ENCODE measurements at regions not wholly inside any gene's neighbourhood (a gene's known extent, or its start where the extent isn't known, plus 50 kb on each side); places are given as distances from the start of the nearest gene placed in this dataset.

DNA sequence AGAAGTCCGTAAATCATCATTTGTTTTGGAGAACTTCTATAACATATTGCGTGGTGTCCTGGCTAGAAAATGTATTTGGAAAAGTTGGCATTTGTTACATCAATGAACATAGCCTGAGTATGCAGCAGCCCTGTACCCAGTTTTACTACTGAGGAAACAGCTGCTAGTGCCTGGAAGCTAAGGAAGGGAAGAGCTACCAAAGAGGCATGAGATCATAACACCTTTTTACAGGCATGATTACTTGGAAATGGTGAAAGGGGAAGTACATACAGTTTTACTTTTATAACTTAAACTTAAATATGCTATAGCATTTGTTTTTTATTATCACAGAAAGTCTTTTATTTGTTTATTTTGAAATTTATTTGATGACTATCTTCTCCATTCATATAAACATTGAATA lies 128.4 kb upstream of the MC4R start:
- Histone ChIP-seq H3K4me1 (ENCODE audit: control insufficient read depth in 1 of 2, insufficient read depth in 2 of 2, low read length in 2 of 2) (no peaks in the 10 kb centered on the region), H3K9me3 (ENCODE audit: control insufficient read depth in 1 of 2, low read length in 2 of 2) (no peaks in the 10 kb centered on the region), H3K27ac (ENCODE audit: low read depth, low read length) (no peak overlapping the region), H3K27me3 (ENCODE audit: control insufficient read depth in 1 of 2, insufficient read depth in 2 of 2, low read length in 2 of 2) (no peaks in the 10 kb centered on the region), H3K4me3 (ENCODE audit: low read depth in 1 of 2, low read length in 2 of 2) (no peak overlapping the region), H3K36me3 (ENCODE audit: control insufficient read depth in 1 of 2, insufficient read depth in 2 of 2, low read length in 2 of 2) (no peaks in the 10 kb centered on the region), H3K9ac (ENCODE audit: low read depth in 1 of 2, low read length in 2 of 2) (no peak overlapping the region)

DNA sequence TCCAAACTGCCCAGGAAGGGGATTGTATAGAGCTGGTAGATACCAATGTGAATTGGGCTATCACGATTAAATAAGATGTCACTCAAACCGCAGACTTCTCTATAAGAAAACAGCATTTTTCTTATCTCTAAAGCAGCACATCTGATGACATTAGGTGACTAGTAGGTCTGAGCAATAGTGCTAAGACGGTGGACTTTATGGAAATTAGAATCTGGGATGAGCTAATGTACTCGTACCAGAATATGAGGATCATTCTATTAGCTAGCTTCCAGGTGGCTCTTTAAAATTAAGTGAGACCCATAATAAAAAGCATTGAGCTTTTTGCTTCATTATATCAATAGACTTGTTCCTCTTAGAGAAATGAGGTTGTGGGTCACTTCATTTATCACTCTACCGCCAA lies 130.0 kb upstream of the MC4R start:
- no peaks in the 10 kb centered on the region for H3K9me3 ChIP-seq (ENCODE audit: control insufficient read depth in 1 of 2, low read length in 2 of 2)
- H3K9ac ChIP-seq (ENCODE audit: low read depth in 1 of 2, low read length in 2 of 2): no peak overlapping the region
- H3K27ac ChIP-seq (ENCODE audit: low read depth, low read length): no peak overlapping the region
- no peaks in the 10 kb centered on the region for H3K4me1 ChIP-seq (ENCODE audit: control insufficient read depth in 1 of 2, insufficient read depth in 2 of 2, low read length in 2 of 2)
- no peaks in the 10 kb centered on the region for H3K27me3 ChIP-seq (ENCODE audit: control insufficient read depth in 1 of 2, insufficient read depth in 2 of 2, low read length in 2 of 2)
- H3K36me3 ChIP-seq (ENCODE audit: control insufficient read depth in 1 of 2, insufficient read depth in 2 of 2, low read length in 2 of 2): no peaks in the 10 kb centered on the region
- H3K4me3 ChIP-seq (ENCODE audit: low read depth in 1 of 2, low read length in 2 of 2): no peak overlapping the region

DNA sequence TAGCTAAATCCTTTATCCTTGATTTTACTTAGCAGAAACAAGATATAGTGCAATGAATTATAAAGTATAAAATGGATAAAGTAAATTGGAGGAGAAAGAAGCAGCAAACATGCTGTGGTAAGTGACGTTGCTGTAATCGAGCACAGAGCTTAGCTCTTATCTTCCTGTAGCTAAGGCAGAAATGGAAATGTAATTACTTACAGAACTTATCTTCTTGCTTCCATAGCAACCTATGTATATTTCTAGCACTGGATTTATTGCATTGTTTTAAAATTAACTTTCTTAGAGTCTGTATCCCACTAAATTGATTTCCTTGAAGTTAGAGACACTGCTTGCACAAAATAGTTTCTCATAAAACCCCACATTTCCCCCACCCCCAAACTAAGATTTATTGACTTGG lies 130.6 kb upstream of the MC4R start:
- Histone ChIP-seq H3K27me3 (ENCODE audit: control insufficient read depth in 1 of 2, insufficient read depth in 2 of 2, low read length in 2 of 2) (no peaks in the 10 kb centered on the region), H3K9me3 (ENCODE audit: control insufficient read depth in 1 of 2, low read length in 2 of 2) (no peaks in the 10 kb centered on the region), H3K4me3 (ENCODE audit: low read depth in 1 of 2, low read length in 2 of 2) (no peak overlapping the region), H3K9ac (ENCODE audit: low read depth in 1 of 2, low read length in 2 of 2) (no peak overlapping the region), H3K27ac (ENCODE audit: low read depth, low read length) (no peak overlapping the region), H3K4me1 (ENCODE audit: control insufficient read depth in 1 of 2, insufficient read depth in 2 of 2, low read length in 2 of 2) (no peaks in the 10 kb centered on the region), H3K36me3 (ENCODE audit: control insufficient read depth in 1 of 2, insufficient read depth in 2 of 2, low read length in 2 of 2) (no peaks in the 10 kb centered on the region)

DNA sequence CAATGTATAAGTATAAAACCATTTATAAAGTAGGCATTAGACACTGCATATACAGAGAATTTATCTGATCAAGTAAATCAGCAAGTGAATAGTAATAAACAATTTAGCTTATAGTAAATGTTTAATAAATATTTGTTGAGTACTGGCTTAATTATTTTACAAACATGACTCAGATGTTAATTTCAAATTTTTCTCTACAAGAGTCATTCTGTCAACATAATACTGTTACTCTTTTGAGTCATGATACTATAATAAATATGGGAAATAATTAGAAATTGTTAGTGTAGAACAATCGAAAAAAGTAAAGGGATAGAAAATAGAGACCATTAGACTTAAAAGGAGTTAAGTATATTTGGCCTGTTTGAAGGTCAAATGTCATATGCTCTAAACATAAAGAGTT lies 133.6 kb upstream of the MC4R start:
- Histone ChIP-seq H3K36me3 (ENCODE audit: control insufficient read depth in 1 of 2, insufficient read depth in 2 of 2, low read length in 2 of 2) (no peaks in the 10 kb centered on the region), H3K27ac (ENCODE audit: low read depth, low read length) (no peak overlapping the region), H3K4me3 (ENCODE audit: low read depth in 1 of 2, low read length in 2 of 2) (no peak overlapping the region), H3K9me3 (ENCODE audit: control insufficient read depth in 1 of 2, low read length in 2 of 2) (no peaks in the 10 kb centered on the region), H3K4me1 (ENCODE audit: control insufficient read depth in 1 of 2, insufficient read depth in 2 of 2, low read length in 2 of 2) (no peaks in the 10 kb centered on the region), H3K9ac (ENCODE audit: low read depth in 1 of 2, low read length in 2 of 2) (no peak overlapping the region), H3K27me3 (ENCODE audit: control insufficient read depth in 1 of 2, insufficient read depth in 2 of 2, low read length in 2 of 2) (no peaks in the 10 kb centered on the region)

DNA sequence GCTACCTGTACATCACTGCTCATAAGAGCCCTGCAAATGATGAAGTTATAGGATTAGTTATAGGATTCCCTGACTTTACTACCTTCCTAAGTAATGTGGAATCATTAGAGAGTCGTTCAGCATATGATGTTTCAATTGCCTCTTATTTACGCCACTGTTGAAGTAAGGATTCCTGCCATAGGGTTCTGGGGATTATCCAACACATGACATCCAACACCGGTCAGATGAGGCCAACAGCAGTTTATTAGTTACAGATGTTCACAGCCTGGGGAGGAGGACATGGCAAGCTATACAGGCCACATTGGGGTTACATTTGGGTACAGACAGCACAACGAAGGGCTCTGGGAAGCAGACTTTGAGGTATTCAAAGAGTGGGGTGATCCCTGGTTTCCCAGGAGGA lies 134.1 kb upstream of the MC4R start:
- no peak overlapping the region for H3K9ac ChIP-seq (ENCODE audit: low read depth in 1 of 2, low read length in 2 of 2)
- H3K36me3 ChIP-seq (ENCODE audit: control insufficient read depth in 1 of 2, insufficient read depth in 2 of 2, low read length in 2 of 2): no peaks in the 10 kb centered on the region
- no peaks in the 10 kb centered on the region for H3K4me1 ChIP-seq (ENCODE audit: control insufficient read depth in 1 of 2, insufficient read depth in 2 of 2, low read length in 2 of 2)
- no peak overlapping the region for H3K27ac ChIP-seq (ENCODE audit: low read depth, low read length)
- no peaks in the 10 kb centered on the region for H3K9me3 ChIP-seq (ENCODE audit: control insufficient read depth in 1 of 2, low read length in 2 of 2)
- no peaks in the 10 kb centered on the region for H3K27me3 ChIP-seq (ENCODE audit: control insufficient read depth in 1 of 2, insufficient read depth in 2 of 2, low read length in 2 of 2)
- no peak overlapping the region for H3K4me3 ChIP-seq (ENCODE audit: low read depth in 1 of 2, low read length in 2 of 2)

DNA sequence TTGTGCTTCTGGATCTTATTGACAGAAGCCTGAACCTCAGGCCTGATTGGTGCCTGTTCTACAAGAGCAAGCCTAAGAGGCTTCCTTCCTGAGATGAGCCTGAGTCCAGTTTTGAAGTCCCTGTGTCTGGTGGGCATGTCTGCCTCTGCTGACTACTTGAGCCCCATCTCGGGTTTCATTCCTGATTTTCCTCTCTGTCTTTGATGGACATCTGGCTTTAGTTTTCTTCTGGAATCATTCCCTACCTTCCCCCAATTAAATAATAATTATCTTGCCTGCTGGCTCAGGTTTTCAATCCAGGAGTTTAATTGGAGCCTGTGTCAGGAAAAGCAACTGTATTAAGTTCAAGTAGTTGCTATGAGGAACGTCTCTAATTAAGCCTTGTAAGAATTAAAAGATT lies 135.5 kb upstream of the MC4R start:
- Histone ChIP-seq H3K36me3 (ENCODE audit: control insufficient read depth in 1 of 2, insufficient read depth in 2 of 2, low read length in 2 of 2) (no peaks in the 10 kb centered on the region), H3K27ac (ENCODE audit: low read depth, low read length) (no peak overlapping the region), H3K4me1 (ENCODE audit: control insufficient read depth in 1 of 2, insufficient read depth in 2 of 2, low read length in 2 of 2) (no peaks in the 10 kb centered on the region), H3K4me3 (ENCODE audit: low read depth in 1 of 2, low read length in 2 of 2) (no peak overlapping the region), H3K27me3 (ENCODE audit: control insufficient read depth in 1 of 2, insufficient read depth in 2 of 2, low read length in 2 of 2) (no peaks in the 10 kb centered on the region), H3K9me3 (ENCODE audit: control insufficient read depth in 1 of 2, low read length in 2 of 2) (no peaks in the 10 kb centered on the region), H3K9ac (ENCODE audit: low read depth in 1 of 2, low read length in 2 of 2) (no peak overlapping the region)

DNA sequence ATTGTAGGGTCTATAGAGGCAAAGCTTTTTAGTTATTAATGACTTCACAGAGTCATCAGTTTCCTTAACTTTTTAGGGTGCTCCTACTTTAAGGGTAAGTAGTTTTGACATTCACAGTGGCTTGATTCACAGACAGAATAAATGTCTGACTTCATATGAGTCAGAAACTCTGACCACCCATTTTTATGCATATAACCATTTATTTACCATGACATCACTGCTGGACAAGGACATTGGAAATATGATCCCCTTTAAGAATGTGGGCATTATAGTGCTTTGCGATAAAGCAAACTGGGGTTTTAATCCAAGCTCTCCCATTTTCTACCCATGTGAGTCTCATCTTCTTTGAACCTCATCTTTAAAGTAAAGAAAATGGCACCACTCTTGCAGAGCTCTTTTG lies 162.0 kb upstream of the MC4R start:
- no peaks in the 10 kb centered on the region for H3K4me1 ChIP-seq (ENCODE audit: control insufficient read depth in 1 of 2, insufficient read depth in 2 of 2, low read length in 2 of 2)
- H3K4me3 ChIP-seq (ENCODE audit: low read depth in 1 of 2, low read length in 2 of 2): no peak overlapping the region
- H3K36me3 ChIP-seq (ENCODE audit: control insufficient read depth in 1 of 2, insufficient read depth in 2 of 2, low read length in 2 of 2): no peaks in the 10 kb centered on the region
- no peak overlapping the region for H3K27ac ChIP-seq (ENCODE audit: low read depth, low read length)
- H3K27me3 ChIP-seq (ENCODE audit: control insufficient read depth in 1 of 2, insufficient read depth in 2 of 2, low read length in 2 of 2): no peaks in the 10 kb centered on the region
- no peak overlapping the region for H3K9ac ChIP-seq (ENCODE audit: low read depth in 1 of 2, low read length in 2 of 2)
- H3K9me3 ChIP-seq (ENCODE audit: control insufficient read depth in 1 of 2, low read length in 2 of 2): no peaks in the 10 kb centered on the region

DNA sequence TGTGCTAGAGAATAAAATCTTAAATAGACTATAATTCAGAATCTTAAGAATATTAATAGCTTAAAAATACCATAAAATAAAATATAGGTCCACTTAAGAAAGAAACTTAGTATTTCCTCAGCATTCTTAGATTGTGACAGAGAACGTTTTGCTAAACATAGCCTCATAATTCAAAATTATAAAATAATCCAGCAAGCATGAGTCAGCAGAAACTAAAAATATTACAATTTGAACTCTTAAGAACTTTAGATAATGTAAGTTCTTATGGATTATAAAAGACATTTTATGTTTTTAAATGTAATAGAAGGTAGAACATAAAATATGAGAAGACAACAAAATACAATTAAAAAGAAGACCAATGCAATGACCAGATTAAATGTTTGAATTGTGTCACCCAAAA lies 164.5 kb upstream of the MC4R start:
- no peaks in the 10 kb centered on the region for H3K4me1 ChIP-seq (ENCODE audit: control insufficient read depth in 1 of 2, insufficient read depth in 2 of 2, low read length in 2 of 2)
- H3K36me3 ChIP-seq (ENCODE audit: control insufficient read depth in 1 of 2, insufficient read depth in 2 of 2, low read length in 2 of 2): no peaks in the 10 kb centered on the region
- no peaks in the 10 kb centered on the region for H3K27me3 ChIP-seq (ENCODE audit: control insufficient read depth in 1 of 2, insufficient read depth in 2 of 2, low read length in 2 of 2)
- H3K27ac ChIP-seq (ENCODE audit: low read depth, low read length): no peak overlapping the region
- H3K4me3 ChIP-seq (ENCODE audit: low read depth in 1 of 2, low read length in 2 of 2): no peak overlapping the region
- no peak overlapping the region for H3K9ac ChIP-seq (ENCODE audit: low read depth in 1 of 2, low read length in 2 of 2)
- no peaks in the 10 kb centered on the region for H3K9me3 ChIP-seq (ENCODE audit: control insufficient read depth in 1 of 2, low read length in 2 of 2)

DNA sequence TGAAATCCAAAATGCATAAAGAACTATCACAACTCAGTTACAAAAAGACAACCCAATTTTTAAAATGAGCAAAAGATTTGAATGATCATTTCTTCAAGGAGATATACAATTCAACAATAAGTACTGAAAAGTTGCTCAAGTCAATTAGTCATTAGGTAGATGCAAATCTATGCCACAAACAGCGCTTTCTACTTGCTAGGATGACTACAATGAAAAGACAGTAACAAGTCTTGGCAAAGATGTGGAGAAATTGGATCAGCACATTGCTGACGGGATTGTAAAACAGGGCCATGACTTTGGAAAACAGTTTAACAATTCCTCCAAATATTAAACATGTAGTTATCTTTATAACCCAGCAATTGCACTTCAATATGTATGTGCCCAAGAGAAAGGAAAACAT lies 166.3 kb upstream of the MC4R start:
- no peak overlapping the region for H3K4me3 ChIP-seq (ENCODE audit: low read depth in 1 of 2, low read length in 2 of 2)
- no peak overlapping the region for H3K27ac ChIP-seq (ENCODE audit: low read depth, low read length)
- H3K4me1 ChIP-seq (ENCODE audit: control insufficient read depth in 1 of 2, insufficient read depth in 2 of 2, low read length in 2 of 2): no peaks in the 10 kb centered on the region
- H3K9ac ChIP-seq (ENCODE audit: low read depth in 1 of 2, low read length in 2 of 2): no peak overlapping the region
- H3K36me3 ChIP-seq (ENCODE audit: control insufficient read depth in 1 of 2, insufficient read depth in 2 of 2, low read length in 2 of 2): no peaks in the 10 kb centered on the region
- H3K27me3 ChIP-seq (ENCODE audit: control insufficient read depth in 1 of 2, insufficient read depth in 2 of 2, low read length in 2 of 2): no peaks in the 10 kb centered on the region
- no peaks in the 10 kb centered on the region for H3K9me3 ChIP-seq (ENCODE audit: control insufficient read depth in 1 of 2, low read length in 2 of 2)

DNA sequence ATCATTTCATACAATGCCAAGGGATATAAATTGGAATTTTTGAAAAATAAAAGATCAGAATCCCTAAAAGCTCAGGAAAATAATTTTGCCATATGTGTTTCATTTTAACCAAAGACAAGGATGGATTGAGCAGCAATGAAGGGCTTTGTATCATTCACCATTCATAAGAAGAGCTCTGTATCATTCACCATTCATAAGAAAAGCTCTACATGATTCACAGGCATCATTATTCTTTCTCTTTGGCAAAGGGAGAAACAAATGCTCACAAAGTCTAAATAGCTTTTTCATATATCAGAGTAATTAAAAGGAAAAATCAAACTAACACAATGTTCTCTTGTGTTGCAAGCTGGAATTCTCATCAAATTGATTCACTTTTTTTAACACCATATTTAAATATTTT lies 169.1 kb upstream of the MC4R start:
- no peak overlapping the region for H3K27ac ChIP-seq (ENCODE audit: low read depth, low read length)
- H3K36me3 ChIP-seq (ENCODE audit: control insufficient read depth in 1 of 2, insufficient read depth in 2 of 2, low read length in 2 of 2): no peaks in the 10 kb centered on the region
- no peaks in the 10 kb centered on the region for H3K9me3 ChIP-seq (ENCODE audit: control insufficient read depth in 1 of 2, low read length in 2 of 2)
- H3K4me3 ChIP-seq (ENCODE audit: low read depth in 1 of 2, low read length in 2 of 2): no peak overlapping the region
- H3K9ac ChIP-seq (ENCODE audit: low read depth in 1 of 2, low read length in 2 of 2): no peak overlapping the region
- no peaks in the 10 kb centered on the region for H3K27me3 ChIP-seq (ENCODE audit: control insufficient read depth in 1 of 2, insufficient read depth in 2 of 2, low read length in 2 of 2)
- no peaks in the 10 kb centered on the region for H3K4me1 ChIP-seq (ENCODE audit: control insufficient read depth in 1 of 2, insufficient read depth in 2 of 2, low read length in 2 of 2)

DNA sequence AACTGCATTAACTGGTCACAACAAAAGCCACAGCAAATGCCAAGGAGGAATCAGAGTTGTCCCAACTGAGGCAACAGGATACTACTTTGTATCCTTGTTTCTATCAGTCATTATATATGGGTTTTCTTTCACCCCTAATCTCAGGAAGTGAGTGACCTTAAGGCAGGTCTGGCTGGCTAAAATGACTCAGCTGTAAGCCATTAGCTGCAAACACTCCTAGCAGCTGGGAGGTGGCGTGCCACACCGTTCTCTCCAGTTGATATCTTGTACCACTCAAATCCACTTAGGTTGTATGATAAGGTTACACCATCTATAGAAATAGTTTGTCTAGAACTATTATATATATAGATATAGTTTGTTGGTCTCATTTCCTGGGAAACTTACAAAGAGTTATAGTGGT lies 171.1 kb upstream of the MC4R start:
- H3K9me3 ChIP-seq (ENCODE audit: control insufficient read depth in 1 of 2, low read length in 2 of 2): no peaks in the 10 kb centered on the region
- no peaks in the 10 kb centered on the region for H3K4me1 ChIP-seq (ENCODE audit: control insufficient read depth in 1 of 2, insufficient read depth in 2 of 2, low read length in 2 of 2)
- H3K4me3 ChIP-seq (ENCODE audit: low read depth in 1 of 2, low read length in 2 of 2): no peak overlapping the region

More for the DNA sequence above, 171.1 kb upstream of the MC4R start:
- Histone ChIP-seq H3K9ac (ENCODE audit: low read depth in 1 of 2, low read length in 2 of 2) (no peak overlapping the region), H3K27ac (ENCODE audit: low read depth, low read length) (no peak overlapping the region), H3K27me3 (ENCODE audit: control insufficient read depth in 1 of 2, insufficient read depth in 2 of 2, low read length in 2 of 2) (no peaks in the 10 kb centered on the region), H3K36me3 (ENCODE audit: control insufficient read depth in 1 of 2, insufficient read depth in 2 of 2, low read length in 2 of 2) (no peaks in the 10 kb centered on the region)
